ENCODE measurements at regions not wholly inside any gene's neighbourhood (a gene's known extent, or its start where the extent isn't known, plus 50 kb on each side); places are given as distances from the start of the nearest gene placed in this dataset.
"Not testable (repeated sequence)": the region's sequence is repeated elsewhere in the genome, so short reads cannot be mapped to it uniquely, and the experiment has no call there.

- peak; percentile 9 for DNase-seq (ENCODE audit: low spot score)
Observed at GRCh38 chr9:79431019-79431679, 140.6 kb upstream of the TLE4 start.

DNA sequence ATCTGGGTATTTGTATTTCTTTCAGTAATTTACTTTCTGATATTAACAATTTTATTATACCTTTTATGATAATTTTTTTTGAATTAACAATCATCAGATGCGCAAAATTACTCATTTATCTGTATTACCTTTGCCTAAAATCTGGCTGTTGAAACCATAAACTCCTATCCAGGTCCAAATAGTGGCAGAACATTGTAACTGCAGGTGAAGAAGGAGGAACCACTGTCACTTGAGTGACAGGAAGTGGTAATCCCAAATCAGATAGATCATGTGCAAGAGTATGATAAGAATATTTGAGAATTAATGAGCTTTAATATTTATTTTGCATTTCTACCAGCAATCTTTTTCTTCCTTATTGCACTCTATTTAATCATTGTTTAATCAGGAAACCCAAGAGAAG is 139.3 kb upstream of the TLE4 start:
- DNase-seq (ENCODE audit: low spot score), result peak; percentile 2

- DNase-seq (ENCODE audit: low spot score), result no peak
Observed at GRCh38 chr9:79433703-79434102, 138.1 kb upstream of the TLE4 start.

GRCh38 chr9:79439221-79439620 is 132.5 kb upstream of the TLE4 start:
- DNase-seq (ENCODE audit: low spot score), result not testable (repeated sequence)

GRCh38 chr9:79446523-79447307 is 125.0 kb upstream of the TLE4 start:
- no peak for DNase-seq (ENCODE audit: low spot score)

DNA sequence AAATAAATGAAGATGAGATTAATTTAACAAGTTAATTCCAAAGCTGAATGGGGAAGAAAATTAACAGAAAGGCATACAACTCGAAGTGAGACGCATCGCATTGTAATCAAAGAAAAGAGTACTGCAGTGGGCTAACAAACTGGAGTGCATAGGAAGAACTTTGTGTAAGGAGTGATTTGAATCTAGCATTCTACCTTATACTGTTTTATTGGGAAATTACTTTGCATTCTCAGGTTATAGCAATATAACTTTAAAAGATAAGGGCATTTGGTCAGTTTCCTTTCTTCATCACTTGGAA is 124.5 kb upstream of the TLE4 start:
- no peak for DNase-seq (ENCODE audit: low spot score)

DNA sequence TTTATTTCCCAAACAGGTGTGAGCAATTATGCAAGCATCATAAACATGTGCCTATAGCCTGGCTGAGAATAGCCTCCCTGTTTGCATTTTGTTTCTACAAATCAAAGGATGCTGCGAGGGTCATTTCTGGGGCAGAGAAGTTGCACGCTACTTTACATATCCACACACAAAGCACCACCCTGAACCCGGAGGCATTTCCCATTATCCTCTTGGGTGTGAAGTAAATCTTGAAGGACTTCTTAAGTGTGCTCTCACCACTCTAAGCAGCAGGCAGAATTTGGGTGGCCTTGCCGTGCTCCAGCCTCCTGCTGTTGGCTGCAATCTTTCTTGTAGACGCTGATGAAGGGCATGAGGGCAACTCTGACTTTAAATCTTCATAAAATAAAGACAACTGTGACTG is 124.0 kb upstream of the TLE4 start:
- no peak for DNase-seq (ENCODE audit: low spot score)

DNA sequence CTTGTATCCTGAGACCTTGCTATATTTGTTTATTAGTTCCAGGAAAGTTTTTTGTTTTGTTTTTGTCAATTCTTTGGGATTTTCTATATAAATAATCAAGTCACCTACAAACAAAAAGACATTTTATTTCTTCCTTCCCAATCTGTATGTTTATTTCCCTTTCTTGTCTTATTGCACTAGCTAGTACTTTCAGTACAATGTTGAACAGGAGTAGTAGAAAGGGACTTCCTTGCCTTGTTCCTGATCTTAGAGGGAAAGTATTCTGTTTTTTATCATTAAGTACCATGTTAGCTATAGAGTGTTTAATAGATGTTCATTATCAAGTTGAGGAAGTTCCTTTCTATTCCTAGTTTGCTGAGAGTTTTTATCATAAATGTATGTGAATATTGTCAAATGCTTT is 119.5 kb upstream of the TLE4 start:
- DNase-seq (ENCODE audit: low spot score), result no peak

- no peak for DNase-seq (ENCODE audit: low spot score)
Observed at GRCh38 chr9:79461712-79462111, 110.1 kb upstream of the TLE4 start.

GRCh38 chr9:79465156-79465555 is 106.6 kb upstream of the TLE4 start:
- no peak for DNase-seq (ENCODE audit: low spot score)

DNA sequence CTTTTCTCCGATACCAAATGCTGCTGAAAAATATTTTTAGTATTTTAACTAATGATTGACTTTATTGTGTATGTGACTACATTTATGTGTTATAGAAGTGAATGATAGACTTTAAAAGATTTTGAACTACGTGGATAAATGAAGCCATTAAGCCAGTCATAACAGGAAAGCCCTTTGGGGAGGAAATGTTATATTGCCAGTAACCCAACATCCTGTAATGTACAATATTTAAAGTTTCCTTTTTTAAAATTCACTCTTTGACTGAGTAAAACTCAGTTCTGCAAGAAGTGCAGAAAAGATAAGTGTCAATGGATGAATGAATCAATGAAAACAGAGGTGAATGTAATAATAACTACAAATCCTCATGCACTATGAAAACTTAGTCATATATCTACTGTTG is 102.6 kb upstream of the TLE4 start:
- DNase-seq (ENCODE audit: low spot score), result no peak

DNA sequence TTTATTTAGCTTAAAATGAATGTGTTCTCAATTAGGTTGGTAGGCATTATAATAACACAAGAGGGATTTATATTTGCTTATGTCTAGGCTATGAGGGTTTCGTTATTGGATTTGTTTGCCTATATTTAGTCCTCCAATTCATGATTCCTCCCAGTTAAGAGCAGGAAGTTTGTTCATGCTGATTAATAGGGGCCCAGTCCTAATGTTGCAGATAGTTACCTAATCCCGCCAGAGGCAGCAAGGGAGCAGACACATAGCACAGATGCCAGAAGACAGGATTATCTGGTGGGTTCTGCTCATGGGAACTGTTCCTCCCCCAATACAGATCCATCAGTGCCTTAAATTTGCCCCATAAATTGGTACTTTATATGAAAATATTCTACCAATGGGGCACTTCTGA is 100.8 kb upstream of the TLE4 start:
- DNase-seq (ENCODE audit: low spot score), result no peak

GRCh38 chr9:79471580-79472543 is 99.9 kb upstream of the TLE4 start:
- DNase-seq (ENCODE audit: low spot score), result peak; percentile 20

- DNase-seq (ENCODE audit: low spot score), result no peak
Observed at GRCh38 chr9:79473704-79474103, 98.1 kb upstream of the TLE4 start.

DNA sequence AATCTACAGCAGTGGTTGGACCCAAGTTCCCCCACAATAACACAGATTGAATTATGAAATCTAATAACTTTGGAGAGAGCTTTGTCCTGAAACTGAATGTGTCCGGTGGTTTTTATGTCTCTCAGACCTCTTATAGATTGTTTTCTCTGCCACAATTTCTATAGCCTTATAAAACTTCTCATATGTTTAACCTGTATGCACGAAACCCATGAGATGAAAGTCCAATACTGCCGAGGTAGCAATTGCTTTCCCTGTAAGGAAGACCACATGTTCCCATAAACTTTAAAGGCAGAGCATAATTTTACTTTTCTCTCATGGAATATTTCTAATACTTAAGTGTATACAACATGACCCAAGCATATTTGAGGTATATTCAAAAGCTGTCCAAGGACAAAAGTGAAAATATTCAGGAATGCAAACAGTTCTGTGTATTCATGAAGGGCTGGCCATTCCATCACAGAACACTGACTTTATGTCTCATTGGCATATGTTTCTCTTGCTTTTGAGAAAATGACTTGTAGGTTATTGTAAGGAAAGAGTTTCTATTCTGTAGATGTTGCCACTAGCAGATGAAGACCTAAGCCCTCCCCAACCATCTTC is 94.4 kb upstream of the TLE4 start:
- DNase-seq (ENCODE audit: low spot score), result no peak

- DNase-seq (ENCODE audit: low spot score), result peak; percentile 19
Observed at GRCh38 chr9:79477955-79478771, 93.6 kb upstream of the TLE4 start.

GRCh38 chr9:79480639-79481038 is 91.1 kb upstream of the TLE4 start:
- no peak for DNase-seq (ENCODE audit: low spot score)

DNA sequence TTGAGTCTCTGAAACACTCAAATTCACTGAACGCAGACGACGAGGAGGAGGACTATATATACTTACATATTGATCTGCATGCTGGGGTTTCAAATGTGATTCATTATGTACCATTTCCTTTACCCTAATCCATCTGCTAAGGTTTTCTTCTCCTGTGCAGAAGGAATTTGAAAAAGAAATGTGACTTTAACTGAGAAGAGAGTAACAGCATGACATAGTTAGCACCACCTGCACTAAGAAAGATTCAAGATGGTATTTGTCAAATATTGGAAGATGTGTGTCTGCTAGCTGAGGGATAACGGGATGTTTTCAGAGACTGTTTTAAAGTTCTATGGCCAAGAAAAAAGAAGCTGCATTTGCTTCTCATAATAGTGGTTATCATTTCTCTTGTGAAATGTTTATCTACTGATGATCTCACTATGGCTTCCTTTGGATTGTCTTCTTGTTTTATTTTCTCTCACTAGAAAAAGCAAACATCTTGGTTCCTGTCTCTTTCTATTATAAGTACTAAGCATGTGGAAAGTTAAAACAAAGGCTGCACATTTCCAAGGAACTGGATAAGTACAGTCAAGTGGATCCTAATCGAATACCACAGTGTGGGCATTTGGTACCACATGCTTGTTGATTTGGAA is 89.8 kb upstream of the TLE4 start:
- no peak for DNase-seq (ENCODE audit: low spot score)

- DNase-seq (ENCODE audit: low spot score), result no peak
Observed at GRCh38 chr9:79485258-79485657, 86.5 kb upstream of the TLE4 start.

DNA sequence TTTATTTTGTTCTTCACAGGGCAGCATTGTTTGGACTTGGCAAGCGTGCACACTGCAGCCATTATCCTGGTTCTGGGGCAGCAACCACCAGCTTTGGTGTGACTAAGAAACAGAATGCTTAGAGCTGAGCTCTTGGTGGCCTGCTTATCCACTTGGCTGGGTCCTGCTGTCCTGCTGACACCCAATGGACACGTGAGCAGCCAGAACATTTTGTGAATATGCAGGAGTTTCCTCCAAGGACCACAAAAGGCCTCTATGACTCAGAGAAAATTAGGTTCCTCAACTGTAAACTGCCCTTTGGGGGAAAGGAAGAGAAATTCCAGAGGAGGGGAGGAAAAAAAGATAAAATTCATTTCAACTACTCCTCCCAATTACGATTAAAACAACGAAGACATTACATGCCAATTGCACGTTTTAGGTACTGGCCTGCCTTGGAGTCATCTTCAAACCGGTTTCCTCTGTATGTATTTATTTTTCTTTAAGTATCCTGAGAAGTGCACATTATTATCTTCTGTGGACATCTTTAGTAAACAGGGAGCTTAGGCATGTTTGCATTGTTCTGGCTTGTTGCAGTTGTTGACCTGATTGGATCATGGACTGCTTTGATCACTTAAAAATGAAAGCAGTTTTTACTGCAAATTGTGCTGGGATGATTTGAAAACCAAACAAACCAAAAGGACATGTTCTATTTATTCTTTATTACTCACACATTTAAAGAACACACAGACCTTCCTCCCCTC is 82.3 kb upstream of the TLE4 start:
- DNase-seq (ENCODE audit: low spot score), result no peak
